ENCODE measurements at regions not wholly inside any gene's neighbourhood (a gene's known extent, or its start where the extent isn't known, plus 50 kb on each side); places are given as distances from the start of the nearest gene placed in this dataset.

DNA sequence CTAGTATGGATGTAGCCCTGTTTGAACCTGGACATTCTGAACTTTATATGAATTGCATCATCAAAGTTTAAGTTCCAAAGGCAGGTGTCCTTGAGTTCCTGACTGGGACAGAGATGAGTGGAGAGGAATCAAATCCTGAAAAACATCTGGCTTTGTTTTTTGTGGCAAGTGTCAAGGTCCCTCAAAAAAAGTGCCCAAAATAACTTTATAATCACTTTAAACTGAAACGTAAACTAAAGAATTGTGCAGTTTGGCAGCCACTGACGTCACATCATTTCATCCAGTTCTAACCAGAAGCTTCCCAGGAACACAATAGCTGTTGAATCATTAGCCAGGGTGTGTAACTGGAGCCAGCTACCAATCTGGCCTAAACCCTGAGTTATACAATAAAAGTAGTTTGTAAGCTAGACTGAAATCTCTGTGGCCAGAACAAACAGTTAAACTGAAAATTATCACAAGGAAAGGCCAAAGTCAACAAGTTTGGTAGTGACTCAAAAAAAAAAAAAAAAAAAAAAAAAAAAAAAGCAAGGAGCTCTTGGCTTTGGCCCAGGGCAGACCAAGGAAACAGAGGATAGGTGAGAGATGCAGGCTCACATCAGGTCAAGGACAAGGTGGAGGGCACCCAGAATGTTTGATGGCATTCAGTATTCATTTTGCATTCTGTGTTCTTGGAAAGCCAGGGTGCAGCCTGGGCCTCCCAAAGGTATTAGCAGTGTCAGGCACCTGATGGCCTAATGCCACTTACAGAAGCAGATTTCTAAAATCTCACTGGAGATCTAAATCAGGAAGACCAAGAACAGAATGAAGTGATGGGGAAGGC is 74.3 kb downstream of the TNFSF18 start:
- H3K9me3 Mint-ChIP-seq: peaks cover 2% of the 10 kb centered on the region
- H3K27me3 Mint-ChIP-seq (ENCODE audit: low read depth): no peaks in the 10 kb centered on the region
- no peak overlapping the region for H3K27ac Mint-ChIP-seq (ENCODE audit: unreplicated experiment)
- H3K36me3 Mint-ChIP-seq (ENCODE audit: low read depth): no peaks in the 10 kb centered on the region
- H3K4me1 Mint-ChIP-seq: peaks cover 8% of the 10 kb centered on the region
- TF ChIP-seq, protein P1, sequence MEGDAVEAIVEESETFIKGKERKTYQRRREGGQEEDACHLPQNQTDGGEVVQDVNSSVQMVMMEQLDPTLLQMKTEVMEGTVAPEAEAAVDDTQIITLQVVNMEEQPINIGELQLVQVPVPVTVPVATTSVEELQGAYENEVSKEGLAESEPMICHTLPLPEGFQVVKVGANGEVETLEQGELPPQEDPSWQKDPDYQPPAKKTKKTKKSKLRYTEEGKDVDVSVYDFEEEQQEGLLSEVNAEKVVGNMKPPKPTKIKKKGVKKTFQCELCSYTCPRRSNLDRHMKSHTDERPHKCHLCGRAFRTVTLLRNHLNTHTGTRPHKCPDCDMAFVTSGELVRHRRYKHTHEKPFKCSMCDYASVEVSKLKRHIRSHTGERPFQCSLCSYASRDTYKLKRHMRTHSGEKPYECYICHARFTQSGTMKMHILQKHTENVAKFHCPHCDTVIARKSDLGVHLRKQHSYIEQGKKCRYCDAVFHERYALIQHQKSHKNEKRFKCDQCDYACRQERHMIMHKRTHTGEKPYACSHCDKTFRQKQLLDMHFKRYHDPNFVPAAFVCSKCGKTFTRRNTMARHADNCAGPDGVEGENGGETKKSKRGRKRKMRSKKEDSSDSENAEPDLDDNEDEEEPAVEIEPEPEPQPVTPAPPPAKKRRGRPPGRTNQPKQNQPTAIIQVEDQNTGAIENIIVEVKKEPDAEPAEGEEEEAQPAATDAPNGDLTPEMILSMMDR (conservative IDR thresholded peaks at IDR 0.05): no peak
- no peak overlapping the region for H3K4me3 Mint-ChIP-seq
- no peak for DNase-seq (ENCODE audit: low read depth, low spot score)

GRCh38 chr1:172977296-172978017 is 73.3 kb downstream of the TNFSF18 start:
- H3K27ac Mint-ChIP-seq (ENCODE audit: unreplicated experiment): no peak overlapping the region
- H3K4me3 Mint-ChIP-seq: no peak overlapping the region
- H3K4me1 Mint-ChIP-seq: peaks cover 4% of the 10 kb centered on the region
- TF ChIP-seq, protein P1 (conservative IDR thresholded peaks at IDR 0.05): no peak
- H3K9me3 Mint-ChIP-seq: peaks cover 2% of the 10 kb centered on the region
- DNase-seq (ENCODE audit: low read depth, low spot score): no peak
- no peaks in the 10 kb centered on the region for H3K36me3 Mint-ChIP-seq (ENCODE audit: low read depth)
- no peaks in the 10 kb centered on the region for H3K27me3 Mint-ChIP-seq (ENCODE audit: low read depth)

- TF ChIP-seq, protein P1 (conservative IDR thresholded peaks at IDR 0.05): no peak
- Mint-ChIP-seq H3K36me3 (ENCODE audit: low read depth) (no peaks in the 10 kb centered on the region), H3K4me3 (no peak overlapping the region), H3K4me1 (peaks cover 4% of the 10 kb centered on the region), H3K9me3 (peaks cover 2% of the 10 kb centered on the region), H3K27ac (ENCODE audit: unreplicated experiment) (no peak overlapping the region), H3K27me3 (ENCODE audit: low read depth) (no peaks in the 10 kb centered on the region)
- no peak for DNase-seq (ENCODE audit: low read depth, low spot score)
Measured at GRCh38 chr1:172978595-172978994, 72.1 kb downstream of the TNFSF18 start.

DNA sequence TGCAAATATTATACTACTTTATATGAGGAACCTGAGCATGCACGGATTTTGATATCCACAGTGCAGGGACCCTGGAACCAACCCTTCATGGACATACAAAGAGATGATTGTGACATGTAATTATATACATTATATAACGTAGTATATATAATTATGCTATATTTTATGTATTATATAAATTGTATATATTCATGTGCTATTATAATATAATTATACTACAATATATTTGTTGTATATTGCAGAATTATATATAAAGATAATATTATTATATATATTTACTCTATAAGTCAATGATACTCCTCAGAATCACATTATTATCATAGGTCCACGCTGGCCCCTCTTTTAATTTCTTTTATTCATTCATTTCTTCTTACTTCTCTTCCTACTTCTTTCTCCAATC is 70.9 kb downstream of the TNFSF18 start:
- no peak for DNase-seq (ENCODE audit: low read depth, low spot score)
- TF ChIP-seq, protein P1 (conservative IDR thresholded peaks at IDR 0.05): no peak
- peaks cover 2% of the 10 kb centered on the region for H3K9me3 Mint-ChIP-seq
- no peaks in the 10 kb centered on the region for H3K36me3 Mint-ChIP-seq (ENCODE audit: low read depth)
- H3K4me1 Mint-ChIP-seq: peaks cover 4% of the 10 kb centered on the region
- no peaks in the 10 kb centered on the region for H3K27me3 Mint-ChIP-seq (ENCODE audit: low read depth)
- H3K27ac Mint-ChIP-seq (ENCODE audit: unreplicated experiment): no peak overlapping the region
- no peak overlapping the region for H3K4me3 Mint-ChIP-seq

DNA sequence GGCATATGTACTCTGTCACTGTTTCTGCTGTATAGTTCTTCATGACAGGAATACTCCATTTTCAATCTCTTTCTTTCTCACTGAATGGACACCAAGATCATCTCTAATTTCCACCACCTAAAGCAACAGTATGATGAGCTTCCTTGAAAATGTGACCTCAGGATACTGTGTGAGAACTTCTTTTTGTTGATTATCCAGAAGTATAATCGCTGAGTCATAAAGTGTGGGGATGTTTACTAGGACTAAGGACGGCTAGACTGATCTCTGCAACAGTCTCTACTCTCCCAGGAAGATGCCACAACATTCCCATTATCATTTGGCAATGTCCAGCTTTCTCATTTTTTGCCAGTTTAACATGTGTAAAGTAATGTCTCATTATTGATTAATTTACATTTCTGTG is 70.3 kb downstream of the TNFSF18 start:
- Mint-ChIP-seq H3K4me1 (peaks cover 4% of the 10 kb centered on the region), H3K27me3 (ENCODE audit: low read depth) (no peaks in the 10 kb centered on the region), H3K27ac (ENCODE audit: unreplicated experiment) (no peak overlapping the region), H3K9me3 (peaks cover 2% of the 10 kb centered on the region), H3K36me3 (ENCODE audit: low read depth) (no peaks in the 10 kb centered on the region), H3K4me3 (no peak overlapping the region)
- DNase-seq (ENCODE audit: low read depth, low spot score): no peak
- TF ChIP-seq, protein P1 (conservative IDR thresholded peaks at IDR 0.05): no peak

All from neural crest cell (in vitro differentiated cells).